K562 (cell line): ENCODE measurements at regions not wholly inside any gene's neighbourhood (a gene's known extent, or its start where the extent isn't known, plus 50 kb on each side); places are given as distances from the start of the nearest gene placed in this dataset.

Experiments used
- ATAC-seq: fragments of 200-7000 bp; cut with Tn5 transposase; 3 replicates; pipeline ENCODE4 v1.9.1; 2020; ENCODE audit warnings: moderate library complexity
- BruUV-seq: library from RNA; stranded (reverse); fragments of 400-500 nt; replicated peaks from 2 replicates; lab custom pipeline; 2021; lab: Mats Ljungman, UMichigan
- CTCF ChIA-PET: fragments of 300-600 bp; formaldehyde crosslinking; extraction: SDS; loops from one replicate; lab custom pipeline; 2021; ENCODE audit warnings: low intra/inter-chr PET ratio; lab: Yijun Ruan, JAX
- POLR2A ChIA-PET: fragments of 300-600, 350-650 bp; sonication (Branson Sonifier 250); formaldehyde crosslinking; extraction: SDS; loops from one replicate; lab custom pipeline; 2021; ENCODE audit warnings: antibody characterized with exemption, inconsistent platforms; lab: Yijun Ruan, JAX
- DNase-seq, 4 experiments: peaks; one replicate each; pipeline versions ENCODE4 v3.0.0 to v3.0.0-alpha.2; 2011 to 2018; ENCODE audit warnings: low spot score in 3 of 4, mixed read lengths in 3 of 4; ENCODE audit errors: extremely low read depth in 1 of 4
- FAIRE-seq: peaks from 2 replicates; lab custom pipeline; 2011; peaks lifted over from hg19 to GRCh38; lab: Jason Lieb, UNC
- H2AFZ ChIP-seq: 2 replicates; pipeline ENCODE4 v1.6.0; 2011; ENCODE audit warnings: low read depth, low read length, control low read depth, inconsistent platforms
- H3K27ac ChIP-seq: fragments of 200-600 bp; 3 replicates; pipeline ENCODE4 v1.8.0; 2011; ENCODE audit warnings: low read depth, mild to moderate bottlenecking, control low read depth, inconsistent platforms, low read length, moderate library complexity, mixed read lengths; ENCODE audit errors: extremely low read depth
- H3K27me3 ChIP-seq, 2 experiments: fragments of 300-600 bp in 1 of 2; 2 replicates in 1 of 2; 3 replicates in 1 of 2; pipeline versions ENCODE4 v1.6.0 to v1.8.0; 2011; ENCODE audit warnings: inconsistent platforms in 2 of 2, low read length in 2 of 2, mild to moderate bottlenecking in 1 of 2, mixed read lengths in 1 of 2, moderate library complexity in 1 of 2; ENCODE audit not compliant: control insufficient read depth in 2 of 2, insufficient read depth in 2 of 2
- H3K36me3 ChIP-seq: fragments of 300-600 bp; 3 replicates; pipeline ENCODE4 v1.8.0; 2011; ENCODE audit warnings: mild to moderate bottlenecking, low read length, inconsistent platforms; ENCODE audit not compliant: control insufficient read depth, insufficient read depth
- H3K4me1 ChIP-seq, 2 experiments: fragments of 200-600 bp in 1 of 2; replicated peaks in 1 of 2; 2 replicates in 1 of 2; 3 replicates in 1 of 2; pipeline versions ENCODE4 v1.5.1 to v1.8.0; 2011; ENCODE audit warnings: inconsistent platforms in 2 of 2, low read length in 2 of 2, mild to moderate bottlenecking in 1 of 2, mixed read lengths in 1 of 2, moderate library complexity in 1 of 2; ENCODE audit not compliant: control insufficient read depth in 2 of 2, insufficient read depth in 2 of 2
- H3K4me2 ChIP-seq: 2 replicates; pipeline ENCODE4 v1.6.1; 2011; ENCODE audit warnings: low read length, control low read depth, inconsistent platforms, mixed read lengths; ENCODE audit not compliant: insufficient read depth
- H3K4me3 ChIP-seq: fragments of 200-600 bp; sonication (generic), shearing (Covaris generic); 2 replicates; pipeline ENCODE4 v1.5.1; 2016; ENCODE audit warnings: control low read depth, inconsistent platforms
- H3K79me2 ChIP-seq: fragments of 200-600 bp; 3 replicates; pipeline ENCODE4 v1.8.0; 2011; ENCODE audit warnings: low read length, inconsistent platforms; ENCODE audit not compliant: control insufficient read depth, insufficient read depth
- H3K9ac ChIP-seq, 2 experiments: 2 replicates each; pipeline versions ENCODE4 v1.6.0 to v1.6.1; 2011; ENCODE audit warnings: low read depth in 2 of 2, low read length in 2 of 2, control low read depth in 1 of 2, inconsistent platforms in 1 of 2, mild to moderate bottlenecking in 1 of 2, mixed read lengths in 1 of 2; ENCODE audit not compliant: insufficient read depth in 1 of 2
- H3K9me1 ChIP-seq: one replicate; pipeline ENCODE4 v1.6.0; 2011; ENCODE audit warnings: inconsistent platforms, mild to moderate bottlenecking, low read length, moderate library complexity; ENCODE audit not compliant: control insufficient read depth, insufficient read depth
- H3K9me3 ChIP-seq: replicated peaks from 2 replicates; pipeline ENCODE4 v1.5.1; 2011; ENCODE audit warnings: low read depth, low read length, inconsistent platforms; ENCODE audit not compliant: control insufficient read depth, insufficient read depth
- H4K20me1 ChIP-seq: replicated peaks from 2 replicates; pipeline ENCODE4 v1.6.1; 2011; ENCODE audit warnings: low read length, inconsistent platforms, mixed read lengths; ENCODE audit not compliant: control insufficient read depth, insufficient read depth
- CBFA2T3 ChIP-seq: fragments of 450-650 bp; IDR thresholded peaks from 2 replicates; pipeline ENCODE4 v1.6.1; 2017
- CREB3L1 ChIP-seq: fragments of 450-650 bp; IDR thresholded peaks from 2 replicates; pipeline ENCODE4 v1.6.1; 2014; ENCODE audit warnings: low read depth, mild to moderate bottlenecking, moderate library complexity, borderline replicate concordance
- DEAF1 ChIP-seq: fragments of 450-650 bp; formaldehyde crosslinking; IDR thresholded peaks from 2 replicates; pipeline ENCODE4 v1.4.0; 2020; ENCODE audit warnings: mild to moderate bottlenecking, moderate library complexity
- DPF2 ChIP-seq: fragments of 450-650 bp; IDR thresholded peaks from 2 replicates; pipeline ENCODE4 v1.6.1; 2016
- EZH2 ChIP-seq: IDR thresholded peaks from 2 replicates; pipeline ENCODE4 v1.6.1; 2012; ENCODE audit warnings: low read depth, mild to moderate bottlenecking, inconsistent platforms, low read length, borderline replicate concordance
- HDAC3 ChIP-seq: fragments of 450-650 bp; IDR thresholded peaks from 2 replicates; pipeline ENCODE4 v1.6.1; 2018; ENCODE audit warnings: borderline replicate concordance, mild to moderate bottlenecking, moderate library complexity; ENCODE audit not compliant: partially characterized antibody
- KHSRP ChIP-seq: fragments of 450-650 bp; IDR thresholded peaks from 2 replicates; pipeline ENCODE4 v1.6.1; 2017
- ZEB2 ChIP-seq: fragments of 450-650 bp; IDR thresholded peaks from 2 replicates; pipeline ENCODE4 v1.6.1; 2016
- ZNF589 ChIP-seq: fragments of 200-800 bp; sonication (Bioruptor generic); IDR thresholded peaks from 2 replicates; pipeline ENCODE4 v1.6.1; 2016; ENCODE audit warnings: low read depth, missing genetic modification characterization, missing compliant biosample characterization
- WGBS: fragments of 100-300 bp; shearing (Covaris generic); methylation state at CpG from one replicate; pipeline ENCODE4 v1.1.6; 2016; ENCODE audit warnings: low coverage, mixed read lengths; ENCODE audit not compliant: insufficient coverage; ENCODE audit errors: missing lambda C conversion rate; 5-methylcytosine and 5-hydroxymethylcytosine counted together
- in situ Hi-C: fragments of 300-500 bp; cut with MboI; formaldehyde crosslinking; loops from 4 replicates; pipeline ENCODE4 v1.15.0; 2018; ENCODE audit warnings: inconsistent platforms, mixed read lengths
- intact Hi-C: fragments of 100-400 bp; cut with micrococcal nuclease; formaldehyde crosslinking; loops from 2 replicates; pipeline ENCODE4 v1.14.2; 2022

GRCh38 chr14:59022144-59022543, 166.3 kb upstream of the DAAM1 start:
- no peak overlapping the region for H3K27ac ChIP-seq
- H3K27me3 ChIP-seq = no peaks in the 10 kb centered on the region
- ChIA-PET POLR2A (interaction anchor here (0.5 kb wide), 1 partner anchor 475 kb away, joined by 3 read pairs; no protein-coding TSS in a partner anchor), CTCF (no interaction called here)
- no peak overlapping the region for H2AFZ ChIP-seq
- H3K4me2 ChIP-seq = no peak overlapping the region
- H3K4me3 ChIP-seq = no peak overlapping the region
- H4K20me1 ChIP-seq = no peaks in the 10 kb centered on the region
- no peaks in the 10 kb centered on the region for H3K4me1 ChIP-seq
- no peaks in the 10 kb centered on the region for H3K9me1 ChIP-seq
- in situ Hi-C loops (no loop called here), intact Hi-C loops (loop anchor here (10.0 kb wide), 2 partner anchors 377 to 553 kb away; partner anchors contain the start of gene CCDC175)
- no TSS peak for BruUV-seq
- H3K36me3 ChIP-seq = no peaks in the 10 kb centered on the region
- H3K79me2 ChIP-seq = no peaks in the 10 kb centered on the region
- FAIRE-seq (no peak), DNase-seq (no peak), ATAC-seq (no peak)
- TF ChIP-seq DPF2 = no peak
- no peak for TF ChIP-seq CREB3L1
- no peak for TF ChIP-seq ZNF589
- no peak for TF ChIP-seq CBFA2T3
- no peak for TF ChIP-seq EZH2
- TF ChIP-seq ZEB2 = no peak
- TF ChIP-seq DEAF1 = no peak
- TF ChIP-seq HDAC3 = no peak
- no peak for TF ChIP-seq KHSRP
- H3K9me3 ChIP-seq = no peaks in the 10 kb centered on the region
- H3K9ac ChIP-seq = no peak overlapping the region
- 0% methylated on average over 4 of the region's 4 CpGs for WGBS
